ENCODE measurements at regions not wholly inside any gene's neighbourhood (a gene's known extent, or its start where the extent isn't known, plus 50 kb on each side); places are given as distances from the start of the nearest gene placed in this dataset.

DNA sequence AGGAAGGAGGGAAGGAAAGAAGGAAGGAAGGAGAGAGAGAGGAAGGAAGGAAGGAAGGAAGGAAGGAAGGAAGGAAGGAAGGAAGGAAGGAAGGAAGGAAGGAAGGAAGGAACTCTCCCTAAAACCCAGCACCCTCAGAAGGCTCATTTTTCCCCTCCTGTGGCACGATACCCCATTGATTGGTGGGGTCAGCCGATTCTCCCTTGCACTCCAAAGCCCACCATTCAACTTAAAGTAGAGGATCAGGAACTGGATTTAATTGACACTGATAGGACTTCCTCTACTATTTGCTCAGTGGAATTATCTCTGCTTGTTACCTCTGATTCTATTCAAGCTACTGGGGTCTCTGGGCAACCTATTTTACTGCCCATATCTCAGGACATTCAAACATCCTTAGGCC lies 199.2 kb upstream of the MAOA start:
- TF ChIP-seq CTCF (conservative IDR thresholded peaks at IDR 0.05) (no peak), ZFX (IDR thresholded peaks at IDR 0.05) (no peak)
